ENCODE measurements at regions not wholly inside any gene's neighbourhood (a gene's known extent, or its start where the extent isn't known, plus 50 kb on each side); places are given as distances from the start of the nearest gene placed in this dataset.

- no peaks in the 10 kb centered on the region for H3K9me3 ChIP-seq (ENCODE audit: control insufficient read depth, low read length)
- no peaks in the 10 kb centered on the region for H3K36me3 Mint-ChIP-seq (ENCODE audit: low read depth)
- no peak overlapping the region for H3K4me3 Mint-ChIP-seq
- peaks cover 6% of the 10 kb centered on the region for H3K9me3 Mint-ChIP-seq
- no peak overlapping the region for H3K4me3 ChIP-seq (ENCODE audit: low read length)
- 95% methylated on average over 2 of the region's 2 CpGs; no CpG with 5 or more reads in 1 of the 2 experiments for WGBS, 2 experiments (ENCODE audit: insufficient coverage in 1 of 2, insufficient read length in 1 of 2)
- H3K9ac ChIP-seq (ENCODE audit: extremely low read depth, low read length, poor library complexity, severe bottlenecking): no peak overlapping the region
- no peak overlapping the region for H3K27ac ChIP-seq (ENCODE audit: low read depth, low read length)
- no peaks in the 10 kb centered on the region for H3K27me3 ChIP-seq (ENCODE audit: control insufficient read depth, insufficient read depth, low read length, poor library complexity, severe bottlenecking)
- peak; percentile 19 for TF ChIP-seq CTCF (conservative IDR thresholded peaks at IDR 0.05)
- no peak overlapping the region for H3K27ac Mint-ChIP-seq
- H3K4me1 ChIP-seq (ENCODE audit: control insufficient read depth, insufficient read depth, low read length): no peaks in the 10 kb centered on the region
- no peaks in the 10 kb centered on the region for H3K27me3 Mint-ChIP-seq (ENCODE audit: insufficient read depth)
- no peak for DNase-seq
- H3K4me1 Mint-ChIP-seq: peaks cover 5% of the 10 kb centered on the region
- no peaks in the 10 kb centered on the region for H3K36me3 ChIP-seq (ENCODE audit: control insufficient read depth, insufficient read depth, low read length)
Observed at GRCh38 chr3:182698078-182698477, 95.2 kb upstream of the ATP11B start.

GRCh38 chr3:182699550-182700170 lies 93.6 kb upstream of the ATP11B start:
- Mint-ChIP-seq H3K27ac (no peak overlapping the region), H3K9me3 (peaks cover 6% of the 10 kb centered on the region), H3K27me3 (ENCODE audit: insufficient read depth) (peaks cover 4% of the 10 kb centered on the region), H3K36me3 (ENCODE audit: low read depth) (no peaks in the 10 kb centered on the region), H3K4me1 (peaks cover 5% of the 10 kb centered on the region), H3K4me3 (no peak overlapping the region)
- no peak for DNase-seq
- no peak overlapping the region for H3K4me3 ChIP-seq (ENCODE audit: low read length)
- 83 to 100% methylated on average over 1 to 2 of the region's 2 CpGs for WGBS, 2 experiments (ENCODE audit: insufficient coverage in 1 of 2, insufficient read length in 1 of 2)
- no peaks in the 10 kb centered on the region for H3K36me3 ChIP-seq (ENCODE audit: control insufficient read depth, insufficient read depth, low read length)
- no peaks in the 10 kb centered on the region for H3K27me3 ChIP-seq (ENCODE audit: control insufficient read depth, insufficient read depth, low read length, poor library complexity, severe bottlenecking)
- H3K27ac ChIP-seq (ENCODE audit: low read depth, low read length): no peak overlapping the region
- no peaks in the 10 kb centered on the region for H3K9me3 ChIP-seq (ENCODE audit: control insufficient read depth, low read length)
- TF ChIP-seq CTCF (conservative IDR thresholded peaks at IDR 0.05): no peak
- no peaks in the 10 kb centered on the region for H3K4me1 ChIP-seq (ENCODE audit: control insufficient read depth, insufficient read depth, low read length)
- no peak overlapping the region for H3K9ac ChIP-seq (ENCODE audit: extremely low read depth, low read length, poor library complexity, severe bottlenecking)

DNA sequence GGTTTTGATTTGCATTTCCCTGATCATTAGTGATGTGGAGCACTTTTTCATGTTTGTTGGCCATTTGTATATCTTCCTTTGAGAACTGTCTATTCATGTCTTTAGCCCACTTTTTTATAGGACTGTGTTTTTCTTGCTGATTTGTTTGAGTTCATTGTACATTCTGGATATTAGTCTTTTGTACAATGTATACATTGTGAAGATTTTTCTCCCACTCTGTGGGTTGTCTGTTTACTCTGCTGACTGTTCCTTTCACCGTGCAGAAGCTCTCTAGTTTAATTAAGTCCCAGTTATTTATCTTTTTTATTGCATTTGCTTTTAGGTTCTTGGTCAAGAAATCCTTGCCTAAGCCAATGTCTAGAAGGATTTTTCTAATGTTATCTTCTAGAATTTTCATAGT lies 91.1 kb upstream of the ATP11B start:
- Mint-ChIP-seq H3K4me1 (peaks cover 8% of the 10 kb centered on the region), H3K36me3 (ENCODE audit: low read depth) (no peaks in the 10 kb centered on the region), H3K9me3 (peaks cover 6% of the 10 kb centered on the region), H3K27me3 (ENCODE audit: insufficient read depth) (peaks cover 4% of the 10 kb centered on the region), H3K4me3 (no peak overlapping the region), H3K27ac (no peak overlapping the region)
- no peaks in the 10 kb centered on the region for H3K27me3 ChIP-seq (ENCODE audit: control insufficient read depth, insufficient read depth, low read length, poor library complexity, severe bottlenecking)
- H3K4me1 ChIP-seq (ENCODE audit: control insufficient read depth, insufficient read depth, low read length): no peaks in the 10 kb centered on the region
- no peak for DNase-seq
- no peak overlapping the region for H3K9ac ChIP-seq (ENCODE audit: extremely low read depth, low read length, poor library complexity, severe bottlenecking)
- H3K9me3 ChIP-seq (ENCODE audit: control insufficient read depth, low read length): no peaks in the 10 kb centered on the region
- H3K27ac ChIP-seq (ENCODE audit: low read depth, low read length): no peak overlapping the region
- 89% methylated on average over 1 of the region's 1 CpG; no CpG with 5 or more reads in 1 of the 2 experiments for WGBS, 2 experiments (ENCODE audit: insufficient coverage in 1 of 2, insufficient read length in 1 of 2)
- H3K36me3 ChIP-seq (ENCODE audit: control insufficient read depth, insufficient read depth, low read length): no peaks in the 10 kb centered on the region
- no peak for TF ChIP-seq CTCF (conservative IDR thresholded peaks at IDR 0.05)
- H3K4me3 ChIP-seq (ENCODE audit: low read length): no peak overlapping the region
